SK-N-SH treated with all-trans-retinoic acid at 6 μM for 48 hours (cell line): ENCODE measurements at regions not wholly inside any gene's neighbourhood (a gene's known extent, or its start where the extent isn't known, plus 50 kb on each side); places are given as distances from the start of the nearest gene placed in this dataset.

Experiments
- ARNTL ChIP-seq: fragments of 450-650 bp; formaldehyde crosslinking; IDR thresholded peaks from 2 replicates; pipeline ENCODE4 v1.5.0; 2020; ENCODE audit warnings: low read depth, mild to moderate bottlenecking, moderate library complexity, borderline replicate concordance
- ZFP3 ChIP-seq: fragments of 250-450 bp; sonication (Bioruptor Pico); IDR thresholded peaks from 2 replicates; pipeline ENCODE4 v1.5.0; 2020; ENCODE audit warnings: mild to moderate bottlenecking, moderate library complexity
- ZNF70 ChIP-seq: fragments of 450-650 bp; formaldehyde crosslinking; IDR thresholded peaks from 2 replicates; pipeline ENCODE4 v1.5.0; 2020; ENCODE audit warnings: mild to moderate bottlenecking, moderate library complexity
- ZNF8 ChIP-seq: fragments of 450-650 bp; formaldehyde crosslinking; IDR thresholded peaks from 2 replicates; pipeline ENCODE4 v1.5.0; 2020; ENCODE audit warnings: mild to moderate bottlenecking, moderate library complexity
- TF ChIP-seq, protein P1 (sequence below): fragments of 250-450 bp; sonication (Bioruptor Pico); IDR thresholded peaks from 2 replicates; pipeline ENCODE4 v1.5.1; 2020; ENCODE audit warnings: low read depth, mild to moderate bottlenecking, moderate library complexity

DNA sequence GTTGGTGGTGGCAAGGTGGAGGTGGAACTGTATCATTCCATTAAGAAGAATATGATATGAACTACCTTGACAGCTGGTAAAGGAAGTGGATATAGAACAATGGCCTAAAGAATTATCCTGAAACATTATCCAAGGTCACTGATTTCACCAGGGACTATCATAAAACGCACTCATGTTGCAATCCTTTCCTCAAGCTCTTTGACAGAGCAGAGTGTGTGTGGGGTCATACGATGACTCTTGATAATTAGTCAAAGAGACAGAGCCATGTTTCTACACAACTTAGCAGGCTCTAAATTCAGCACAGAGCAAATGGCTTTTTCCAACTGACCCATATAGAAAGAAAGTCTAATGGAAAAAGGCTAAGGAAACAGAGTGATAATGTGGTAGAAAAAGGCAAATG is 126.4 kb upstream of the ANKFN1 start:
- TF ChIP-seq ZFP3 (CRISPR knock-in tag) (no peak), ZNF8 (no peak), ZNF70 (CRISPR knock-in tag) (no peak), ARNTL (CRISPR knock-in tag) (no peak)
- TF ChIP-seq, protein P1, sequence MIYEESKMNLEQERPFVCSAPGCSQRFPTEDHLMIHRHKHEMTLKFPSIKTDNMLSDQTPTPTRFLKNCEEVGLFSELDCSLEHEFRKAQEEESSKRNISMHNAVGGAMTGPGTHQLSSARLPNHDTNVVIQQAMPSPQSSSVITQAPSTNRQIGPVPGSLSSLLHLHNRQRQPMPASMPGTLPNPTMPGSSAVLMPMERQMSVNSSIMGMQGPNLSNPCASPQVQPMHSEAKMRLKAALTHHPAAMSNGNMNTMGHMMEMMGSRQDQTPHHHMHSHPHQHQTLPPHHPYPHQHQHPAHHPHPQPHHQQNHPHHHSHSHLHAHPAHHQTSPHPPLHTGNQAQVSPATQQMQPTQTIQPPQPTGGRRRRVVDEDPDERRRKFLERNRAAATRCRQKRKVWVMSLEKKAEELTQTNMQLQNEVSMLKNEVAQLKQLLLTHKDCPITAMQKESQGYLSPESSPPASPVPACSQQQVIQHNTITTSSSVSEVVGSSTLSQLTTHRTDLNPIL (CRISPR knock-in tag) = no peak
